Suppressor macrophage treated with lipopolysaccharide for 4 hours (primary cell): ENCODE measurements at regions not wholly inside any gene's neighbourhood (a gene's known extent, or its start where the extent isn't known, plus 50 kb on each side); places are given as distances from the start of the nearest gene placed in this dataset.
"Not testable (repeated sequence)": the region's sequence is repeated elsewhere in the genome, so short reads cannot be mapped to it uniquely, and the experiment has no call there.

Source experiments
- DNase-seq: peaks from one replicate; pipeline ENCODE4 v3.0.0-alpha.2; 2020

DNA sequence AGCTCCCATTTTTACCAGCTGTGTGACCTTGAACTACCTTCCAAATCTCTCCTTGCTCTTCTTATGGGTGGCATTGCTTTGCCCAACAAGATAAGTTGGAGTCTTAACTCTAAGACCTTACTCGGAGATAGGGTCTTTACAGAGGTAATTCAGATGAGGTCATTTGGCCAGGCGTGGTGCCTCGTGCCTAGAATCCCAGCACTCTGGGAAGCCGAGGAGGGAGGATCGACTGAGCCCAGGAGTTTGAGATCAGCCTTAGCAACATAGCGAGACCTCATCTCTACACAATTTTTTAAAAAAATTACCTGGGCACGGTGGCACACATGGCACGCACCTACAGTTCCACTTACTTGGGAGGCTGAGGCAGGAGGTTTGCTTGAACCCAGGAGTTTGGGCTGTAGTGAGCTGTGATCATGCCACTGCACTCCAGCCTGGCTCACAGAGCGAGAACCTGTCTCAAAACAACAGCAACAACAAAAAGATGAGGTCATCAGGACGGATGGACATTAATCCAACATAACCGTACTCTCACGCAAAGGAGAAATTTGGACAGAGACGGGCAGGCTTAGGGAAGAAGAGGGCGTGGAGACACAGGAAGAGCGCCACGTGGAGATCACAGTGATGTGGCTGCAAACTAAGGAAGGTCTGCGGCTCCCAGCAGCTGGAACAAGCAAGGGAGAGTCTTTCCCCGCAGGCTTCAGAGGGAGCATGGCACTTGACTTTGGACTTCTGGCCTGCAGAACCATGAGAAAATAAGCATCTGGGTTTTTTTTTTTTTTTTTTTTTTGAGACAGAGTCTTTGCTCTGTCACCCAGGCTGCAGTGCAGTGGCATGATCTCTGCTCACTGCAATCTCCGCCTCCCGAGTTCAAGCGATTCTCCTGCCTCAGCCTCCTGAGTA lies 122.3 kb upstream of the CARD11 start:
- no peak for DNase-seq

DNA sequence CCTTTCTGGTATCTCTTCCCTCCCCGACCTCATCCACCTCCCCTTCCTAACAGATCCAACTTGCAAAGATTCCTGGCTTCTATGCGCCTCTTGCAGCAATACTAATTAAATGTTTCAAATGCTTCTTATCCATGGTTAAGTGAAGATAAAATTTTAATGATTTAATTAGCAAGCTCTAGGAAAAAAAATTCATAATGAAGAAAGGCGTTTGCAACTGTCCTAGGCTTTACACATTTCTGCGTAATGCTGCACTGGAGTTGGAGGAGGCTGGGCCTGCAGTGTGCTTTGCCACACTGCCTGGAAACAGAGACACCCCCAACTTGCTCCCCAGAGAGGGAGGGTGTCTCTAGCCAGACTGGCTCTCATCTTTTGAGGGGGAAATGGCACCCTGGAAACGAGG lies 123.9 kb upstream of the CARD11 start:
- DNase-seq, result no peak

DNA sequence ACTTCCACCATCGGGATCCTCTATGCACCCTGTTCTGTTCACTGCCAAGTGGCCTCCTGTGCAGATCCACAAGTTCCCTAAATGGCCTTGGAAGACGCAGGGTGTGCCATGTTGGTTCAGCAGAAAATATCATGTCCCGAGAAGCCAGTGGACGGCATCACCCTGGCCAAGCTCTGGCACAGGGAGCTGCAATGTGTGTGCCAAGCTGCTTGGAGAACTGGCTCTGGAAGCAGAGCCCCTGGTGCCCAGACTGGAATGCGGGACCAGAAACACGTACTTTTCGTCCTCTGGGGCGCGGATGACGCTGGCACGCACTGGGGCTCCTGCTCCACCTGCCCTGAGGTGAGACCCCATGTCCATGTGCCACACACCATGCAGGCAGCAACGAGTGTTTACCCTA lies 124.7 kb upstream of the CARD11 start:
- no peak for DNase-seq

DNA sequence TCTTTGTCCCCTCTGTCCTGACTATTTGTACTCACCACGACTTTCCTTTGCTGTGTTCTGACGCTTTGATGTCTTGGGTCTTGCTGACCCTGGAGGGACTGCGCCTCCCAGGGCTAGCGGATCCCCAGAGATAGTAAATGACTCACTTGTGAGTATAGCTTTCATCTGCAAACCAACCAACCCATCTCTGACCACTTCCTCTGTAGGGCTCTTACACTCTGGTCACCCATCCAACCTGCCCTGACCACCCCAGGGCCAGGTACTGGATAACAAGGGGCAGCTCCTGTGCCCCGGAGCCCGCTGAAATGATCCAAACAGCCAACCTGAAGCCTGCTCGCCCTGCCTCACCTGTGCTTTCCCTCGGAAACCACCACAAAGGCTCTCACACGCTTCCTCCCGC lies 125.2 kb upstream of the CARD11 start:
- no peak for DNase-seq

DNA sequence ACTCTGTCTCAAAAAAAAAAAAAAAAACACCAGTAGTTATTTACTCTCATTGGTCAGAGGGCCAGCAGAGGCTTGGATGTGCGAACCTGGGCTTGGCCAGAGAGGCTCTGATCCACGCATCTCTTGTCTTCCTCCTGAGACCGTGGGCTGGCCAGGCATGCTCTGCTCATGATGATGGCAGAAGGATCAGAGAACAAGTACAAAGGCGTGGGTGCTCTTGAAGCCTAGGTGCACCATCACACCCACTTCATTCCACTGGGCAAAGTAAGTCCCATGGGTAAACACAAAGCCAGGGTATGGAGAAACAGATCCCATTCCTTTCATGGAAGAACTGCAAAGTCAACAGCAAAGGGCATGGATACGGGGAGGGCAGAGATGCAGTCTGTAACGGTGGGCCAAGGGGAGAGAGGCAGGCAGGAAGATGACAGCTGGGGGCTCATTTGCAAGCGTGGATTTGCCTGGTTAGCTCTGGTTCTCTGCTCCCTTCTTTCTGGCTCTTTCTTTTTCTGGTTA lies 128.2 kb upstream of the SDK1 start:
- no peak for DNase-seq

DNA sequence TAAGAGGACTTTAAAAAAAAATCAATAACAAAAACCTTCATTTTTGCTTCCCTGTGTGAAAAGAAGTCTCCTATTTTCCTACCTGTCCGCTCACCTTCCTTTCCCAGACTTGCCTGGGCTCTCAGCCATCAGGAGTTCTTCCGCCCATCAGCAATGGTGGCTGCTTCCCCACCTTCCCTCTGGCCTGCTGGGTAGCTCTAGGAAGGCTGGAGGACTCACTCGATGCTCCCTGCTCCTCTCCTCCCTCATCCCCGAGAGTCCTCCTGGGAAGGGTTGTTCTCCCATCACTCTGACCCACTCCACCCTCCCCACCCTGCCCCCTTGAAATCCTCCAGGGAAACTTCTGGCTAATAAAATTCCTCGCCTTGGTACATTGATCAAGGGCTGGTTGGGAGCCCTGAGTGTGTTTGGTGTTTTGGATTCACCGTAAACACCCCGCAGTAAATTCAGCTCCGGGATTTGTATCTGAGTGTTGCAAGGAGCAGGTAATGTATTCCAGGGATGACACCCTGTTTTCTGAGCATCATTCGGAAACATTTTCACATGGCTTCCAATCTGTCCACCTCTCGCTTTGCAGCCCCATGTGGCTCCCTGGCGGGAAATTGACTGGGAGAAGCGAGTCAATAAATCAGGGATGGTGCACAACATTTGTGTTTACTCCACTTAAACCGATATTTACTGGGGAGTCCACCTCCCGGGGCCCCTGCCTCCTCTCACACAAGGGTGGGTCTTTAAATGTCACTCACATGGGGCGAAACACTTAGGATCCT lies 126.4 kb upstream of the SDK1 start:
- no peak for DNase-seq

DNA sequence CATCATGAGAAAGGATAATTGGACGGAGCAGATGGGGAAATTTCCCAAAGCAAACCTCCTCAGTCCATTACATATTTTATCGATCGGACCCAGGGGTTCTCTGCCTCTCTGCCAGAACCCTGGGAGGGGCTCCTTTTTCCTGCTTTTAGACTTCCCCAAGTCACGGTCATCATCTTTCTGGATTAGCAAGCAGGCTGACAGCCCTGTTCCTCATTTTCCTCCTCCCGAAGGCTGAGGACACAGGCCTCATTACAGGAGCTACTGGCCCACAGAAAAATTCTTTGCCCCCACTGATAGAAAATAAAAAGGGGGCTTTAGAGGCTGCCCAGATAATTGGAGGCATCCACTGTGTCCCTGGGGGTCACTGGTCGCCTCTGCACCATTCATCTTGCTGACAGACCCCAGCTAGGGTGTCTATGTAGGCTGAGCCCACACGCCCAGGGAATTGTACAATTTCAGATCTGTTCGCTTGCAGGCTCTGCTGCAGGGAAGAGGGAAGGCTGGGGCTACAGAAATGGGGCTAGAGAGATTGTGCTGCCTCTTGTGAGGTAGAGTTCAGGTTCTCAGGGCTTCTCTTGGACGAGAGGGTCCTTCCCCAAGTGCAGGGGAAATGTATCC lies 125.7 kb upstream of the SDK1 start:
- DNase-seq, result no peak

DNA sequence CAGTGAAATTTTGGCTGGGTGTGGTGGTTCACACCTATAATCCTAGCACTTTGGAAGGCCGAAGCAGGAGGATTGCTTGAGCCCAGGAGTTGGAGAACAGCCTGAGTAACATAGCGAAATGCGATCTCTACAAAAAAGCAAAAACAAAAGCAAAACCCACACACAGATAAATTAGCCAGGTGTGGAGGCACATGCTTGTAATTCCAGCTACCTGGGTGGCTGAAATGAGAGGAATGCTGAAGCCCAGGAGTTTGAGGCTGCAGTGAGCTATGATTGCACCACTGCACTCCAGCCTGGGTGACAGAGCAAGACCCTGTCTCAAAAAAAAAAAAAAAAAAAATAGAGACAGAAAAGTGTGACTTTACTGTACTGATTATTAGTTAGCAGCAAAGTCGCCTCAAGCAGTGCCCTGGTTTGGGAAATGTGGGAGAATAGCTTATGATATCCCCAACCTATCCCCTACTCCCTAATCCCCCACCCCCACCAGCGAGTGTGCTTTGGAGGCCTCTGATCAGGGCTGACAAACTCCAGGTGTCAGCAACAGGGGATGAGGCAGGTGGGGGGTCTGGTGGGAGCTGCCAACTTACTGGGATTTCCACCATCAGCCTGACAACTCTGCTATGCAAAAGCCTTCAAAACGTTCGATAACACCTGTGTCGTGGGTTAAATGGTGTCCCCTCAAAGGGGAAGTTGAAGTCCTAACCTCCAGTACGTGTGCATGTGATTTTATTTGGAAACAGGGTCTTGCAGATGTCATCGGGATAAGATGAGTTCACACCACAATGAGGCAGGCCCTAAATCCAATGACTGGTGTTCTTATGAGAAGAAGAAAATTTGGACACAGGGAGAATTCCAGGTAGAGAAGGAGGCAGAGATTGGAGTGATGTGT lies 124.7 kb upstream of the SDK1 start:
- no peak for DNase-seq

DNA sequence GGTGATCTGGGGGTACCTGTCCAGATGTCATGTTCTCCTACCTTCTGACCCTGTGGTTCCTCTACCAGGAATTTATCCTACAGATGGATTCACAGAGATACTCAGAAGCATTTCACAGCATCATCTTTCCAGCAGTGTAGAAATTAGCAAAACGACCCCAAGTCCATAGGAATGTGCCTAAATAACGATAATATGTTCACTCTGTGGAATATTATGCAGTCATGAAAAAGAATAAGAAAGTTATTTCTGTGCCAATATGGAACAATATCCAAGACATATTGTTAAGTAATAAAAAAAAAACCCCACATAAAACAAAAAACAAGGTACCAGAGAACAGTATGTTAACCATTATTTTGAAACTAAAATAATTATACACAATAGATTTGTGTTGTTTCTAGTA lies 123.8 kb upstream of the SDK1 start:
- no peak for DNase-seq

DNA sequence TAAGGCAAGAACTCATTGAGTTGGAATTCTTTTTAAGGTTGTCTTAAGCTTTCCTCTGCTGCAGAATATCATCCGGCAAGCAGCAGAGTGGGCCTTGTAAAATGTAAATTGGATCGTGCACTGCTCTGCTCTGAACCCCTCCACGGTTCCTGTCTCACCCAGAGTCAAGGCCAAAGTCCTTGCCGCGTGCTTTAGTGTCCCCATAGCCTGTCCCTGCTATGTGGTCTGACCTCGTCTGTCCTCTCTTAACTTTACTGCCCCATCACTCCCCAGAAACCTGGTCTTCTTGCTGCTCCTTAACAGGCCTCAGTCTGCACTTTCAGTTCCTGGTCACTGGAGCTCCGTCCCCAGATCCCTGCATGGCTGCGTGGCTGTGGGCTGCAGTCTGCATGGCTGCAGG lies 121.6 kb upstream of the SDK1 start:
- no peak for DNase-seq

DNA sequence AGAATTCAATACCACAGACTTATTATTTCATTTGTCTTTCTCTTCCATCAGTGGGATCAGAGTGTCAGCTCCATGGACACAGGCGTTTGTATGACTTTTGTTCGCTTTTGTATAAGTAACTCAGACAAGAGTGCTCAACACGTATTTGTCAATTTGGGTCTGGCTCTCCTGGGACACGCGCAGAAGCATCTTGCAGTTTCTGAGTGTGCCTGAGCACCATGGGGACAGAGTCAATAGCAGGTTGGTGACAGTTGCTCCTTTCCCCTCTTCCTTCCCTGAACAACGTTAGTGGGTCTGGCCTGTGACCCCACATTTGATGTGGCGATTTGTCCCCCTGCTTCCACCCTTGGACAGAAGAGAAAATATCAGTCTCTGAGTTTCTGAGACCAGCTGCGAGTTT lies 120.4 kb upstream of the SDK1 start:
- DNase-seq, result no peak

DNA sequence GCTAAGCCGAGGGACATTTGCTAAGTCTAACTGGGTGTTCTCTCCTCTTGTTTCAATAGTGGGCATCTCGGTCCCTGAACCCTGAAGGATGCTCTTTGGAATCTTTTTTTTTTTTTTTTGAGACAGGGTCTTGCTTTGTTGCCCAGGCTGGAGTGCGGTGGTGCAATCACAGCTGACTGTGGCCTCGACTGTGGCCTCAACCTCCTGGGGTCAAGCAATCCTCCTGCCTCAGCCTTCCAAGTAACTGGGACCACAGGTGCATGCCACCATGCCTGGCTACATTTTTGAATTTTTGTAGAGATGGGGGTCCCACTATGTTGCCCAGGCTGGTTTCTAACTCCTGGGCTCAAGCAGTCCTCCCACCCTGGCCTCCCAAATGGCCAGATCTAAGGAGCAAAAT lies 119.0 kb upstream of the SDK1 start:
- DNase-seq, result not testable (repeated sequence)

DNA sequence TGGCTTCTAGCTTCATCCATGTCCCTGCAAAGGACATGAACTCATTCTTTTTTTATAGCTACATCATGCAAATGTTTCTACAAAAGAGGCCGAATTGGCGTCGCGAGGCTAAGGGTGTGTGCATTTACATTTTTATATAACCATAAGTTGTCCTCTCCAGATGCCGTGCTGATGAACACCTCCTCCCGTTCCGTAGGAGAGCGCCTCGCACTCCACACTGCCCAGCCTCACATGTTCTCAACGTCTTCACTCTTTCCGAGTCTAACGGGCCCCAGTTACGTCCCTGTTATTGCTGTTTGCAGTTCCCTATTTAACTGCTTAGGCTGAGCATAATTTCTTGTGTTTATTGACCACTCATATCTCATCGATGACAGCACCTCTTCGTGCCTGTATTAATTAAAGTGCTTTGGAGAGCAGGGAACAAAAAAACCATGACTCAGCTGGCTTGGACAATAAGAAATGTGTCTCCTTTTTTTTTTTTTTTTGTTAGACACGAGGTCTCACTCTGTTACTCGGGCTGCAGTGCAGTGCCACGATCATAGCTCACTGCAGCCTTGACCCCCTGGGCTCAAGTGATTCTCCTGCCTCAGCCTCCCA lies 113.5 kb upstream of the SDK1 start:
- no peak for DNase-seq

DNA sequence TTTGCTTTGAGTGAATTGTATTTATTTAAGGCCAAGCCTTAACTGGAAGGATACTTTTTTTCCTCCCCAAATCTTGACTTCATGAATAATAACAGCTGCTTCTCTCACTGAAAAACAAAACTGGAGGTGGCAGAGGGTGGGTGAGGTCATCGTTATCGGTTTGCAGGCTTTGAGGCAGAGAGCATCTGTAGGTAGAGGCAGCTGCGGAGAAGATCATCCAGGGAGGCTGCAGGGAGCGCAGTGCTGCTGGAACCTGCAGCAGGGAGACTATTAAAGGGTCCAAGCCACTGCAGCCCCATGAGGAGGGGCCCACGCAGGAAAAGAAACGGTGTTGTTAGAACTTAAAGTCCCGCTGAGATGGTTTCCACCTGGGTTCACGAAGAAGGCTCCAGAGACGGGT lies 112.1 kb upstream of the SDK1 start:
- DNase-seq, result no peak

DNA sequence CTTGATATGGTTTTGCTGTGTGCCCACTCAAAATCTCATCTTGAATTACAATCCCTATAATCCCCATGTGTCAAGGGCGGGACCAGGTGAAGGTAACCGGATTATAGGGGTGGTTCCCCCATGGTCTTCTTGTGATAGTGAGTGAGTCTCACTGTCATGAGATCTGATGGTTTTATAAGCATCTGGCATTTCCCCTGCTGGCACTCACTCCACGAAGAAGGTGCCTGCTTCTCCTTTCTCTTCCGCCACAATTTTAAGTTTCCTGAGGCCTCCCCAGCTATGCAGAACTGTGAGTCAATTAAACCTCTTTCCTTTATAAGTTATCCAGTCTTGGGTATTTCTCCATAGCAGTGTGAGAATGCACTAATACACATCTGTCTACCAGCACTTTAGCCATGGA lies 109.5 kb upstream of the SDK1 start:
- no peak for DNase-seq

DNA sequence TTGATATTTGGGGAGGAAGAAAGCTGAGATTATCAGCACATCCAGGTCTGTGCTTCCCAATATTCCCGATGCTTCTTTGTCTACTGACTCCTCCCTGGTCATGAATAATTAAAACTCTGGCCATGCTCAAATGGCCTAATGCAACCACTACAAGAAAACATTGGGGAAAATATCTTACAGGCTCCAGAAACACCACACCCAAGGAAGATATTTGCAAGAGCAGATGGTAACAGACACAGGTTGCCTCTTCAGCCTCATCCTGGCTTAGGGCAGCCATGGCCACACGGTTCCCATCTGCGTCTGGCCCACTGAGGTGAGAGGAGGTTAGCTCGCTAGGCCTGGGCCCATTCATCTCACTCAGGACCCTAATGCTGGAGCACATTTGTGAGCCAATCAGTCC lies 108.4 kb upstream of the SDK1 start:
- no peak for DNase-seq

DNA sequence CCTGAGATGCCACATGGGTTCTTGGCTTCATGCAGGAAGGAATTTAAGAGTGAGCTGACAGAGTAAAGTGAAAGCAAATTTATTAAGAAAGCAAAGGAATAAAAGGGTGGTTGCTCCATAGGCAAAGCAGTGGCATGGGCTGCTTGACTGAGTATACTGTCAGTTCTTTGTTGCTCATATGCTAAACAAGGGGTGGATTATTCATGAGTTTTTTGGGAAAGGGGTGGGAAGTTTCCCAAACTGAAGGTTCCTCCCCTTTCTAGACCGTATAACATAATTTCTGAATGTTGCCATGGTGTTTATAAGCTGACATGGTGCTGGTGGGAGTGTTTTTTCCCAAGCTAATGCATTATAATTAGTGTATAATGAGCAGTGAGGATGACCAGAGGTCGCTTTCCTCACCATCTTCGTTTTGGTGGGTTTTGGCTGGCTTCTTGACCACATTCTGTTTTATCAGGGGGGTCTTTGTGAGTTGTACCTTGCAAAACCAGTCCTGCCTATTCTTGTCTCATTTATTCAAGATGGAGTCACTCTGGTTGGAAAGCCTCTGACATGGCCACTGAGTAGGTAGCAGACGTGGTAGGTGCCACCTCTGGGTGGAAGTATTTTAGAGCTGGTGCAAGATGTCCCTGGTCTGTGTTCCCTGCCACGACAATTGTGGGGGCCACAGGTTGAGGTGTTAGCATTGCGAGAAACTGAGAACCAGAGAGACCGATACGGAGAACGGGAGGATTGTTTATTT lies 107.5 kb upstream of the SDK1 start:
- no peak for DNase-seq

DNA sequence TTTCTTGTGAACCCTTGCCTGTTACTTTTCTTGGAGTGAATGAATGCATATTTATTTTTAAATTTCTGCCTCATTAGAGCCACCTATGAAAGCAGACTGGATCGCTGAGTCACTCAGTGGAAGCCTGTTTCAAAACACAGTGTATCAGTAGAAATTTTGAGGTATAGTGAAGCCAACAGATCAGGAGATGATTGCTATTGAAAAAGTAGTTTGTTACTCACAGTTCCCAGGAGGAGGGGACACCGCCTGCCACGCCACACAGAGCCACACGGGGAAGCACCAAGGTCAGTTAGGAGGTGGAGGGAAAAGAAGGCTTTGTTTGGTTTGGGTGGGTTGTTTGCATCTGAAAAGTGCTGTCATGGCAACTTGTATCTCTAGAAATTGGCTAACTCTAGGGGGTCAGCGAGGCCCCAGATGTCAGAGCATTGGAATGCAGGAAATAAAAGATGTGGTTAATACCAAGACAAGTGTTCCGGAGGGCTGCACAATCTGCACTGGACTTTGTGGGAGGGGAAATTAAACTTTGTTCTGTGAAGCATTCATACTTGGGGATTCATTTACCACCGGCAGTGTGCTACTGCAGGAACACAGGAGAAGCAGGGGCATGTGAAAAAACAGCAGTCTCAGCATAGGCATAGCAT lies 106.4 kb upstream of the SDK1 start:
- DNase-seq, result no peak

DNA sequence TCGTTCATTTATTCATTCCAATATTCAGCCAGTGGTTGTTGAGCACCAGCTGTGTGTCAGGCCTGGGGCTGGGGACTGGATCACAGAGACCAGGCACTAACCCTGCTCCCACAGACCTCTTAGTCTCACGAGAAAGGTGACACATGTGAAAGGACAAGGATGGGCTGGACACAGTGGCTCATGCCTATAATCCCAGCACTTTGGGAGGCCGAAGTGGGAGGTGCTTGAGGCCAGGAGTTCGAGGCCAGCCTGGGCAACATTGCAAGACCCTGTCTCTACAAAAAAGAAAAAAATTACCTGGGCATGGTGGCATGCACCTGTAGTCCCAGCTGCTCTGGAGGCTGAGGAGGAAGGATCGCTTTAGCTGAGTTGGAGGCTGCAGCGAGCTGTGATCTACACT lies 105.9 kb upstream of the SDK1 start:
- DNase-seq, result no peak

DNA sequence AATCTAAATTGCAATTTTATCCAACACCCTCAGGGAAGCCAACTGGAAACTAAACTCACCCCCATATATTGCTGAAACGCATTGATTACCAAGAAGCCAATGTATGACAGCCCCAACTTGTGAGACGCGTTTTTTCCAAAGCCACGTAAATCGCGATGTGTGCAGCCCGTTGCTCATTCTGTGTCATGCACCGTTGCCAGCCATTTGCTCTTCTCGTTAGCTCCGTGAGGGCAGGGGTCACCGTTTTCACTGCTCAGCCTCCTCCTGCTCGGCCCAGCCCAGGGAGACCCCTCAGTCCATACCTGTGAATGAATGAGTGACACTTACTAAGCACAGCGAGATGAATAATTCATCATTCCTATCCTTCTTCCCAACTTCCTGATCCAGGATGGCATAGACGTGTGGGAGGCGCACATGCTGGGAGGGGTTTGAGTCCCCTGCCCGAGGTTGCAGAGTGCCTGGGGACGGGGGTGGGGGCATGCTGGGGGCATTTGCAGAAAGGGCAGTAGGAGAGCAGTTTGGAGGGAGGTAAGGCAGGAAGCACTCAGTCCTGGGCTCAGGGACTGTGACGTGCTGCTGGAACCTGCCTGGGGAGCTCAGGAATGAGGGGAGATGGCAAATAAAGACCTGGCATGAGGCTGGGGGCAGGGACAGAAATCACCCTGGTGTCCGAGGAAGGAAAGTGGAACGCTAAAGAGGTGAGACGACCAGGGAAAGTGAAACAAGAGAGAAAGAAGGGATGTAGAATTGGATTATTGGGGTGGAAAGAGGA lies 104.2 kb upstream of the SDK1 start:
- no peak for DNase-seq
